H1 (cell line): ENCODE measurements at regions not wholly inside any gene's neighbourhood (a gene's known extent, or its start where the extent isn't known, plus 50 kb on each side); places are given as distances from the start of the nearest gene placed in this dataset.

Source experiments
- CTCF ChIA-PET: fragments of 300-600 bp; sonication (Branson Sonifier 250); formaldehyde crosslinking; loops from one replicate; lab custom pipeline; 2021; ENCODE audit not compliant: partially characterized antibody; lab: Charles Lee
- POLR2A ChIA-PET: fragments of 300-600 bp; sonication (Branson Sonifier 250); formaldehyde crosslinking; loops from one replicate; lab custom pipeline; 2021; ENCODE audit warnings: inconsistent platforms; ENCODE audit not compliant: partially characterized antibody; lab: Charles Lee
- DNase-seq, 2 experiments: peaks; one replicate each; pipeline versions ENCODE4 v3.0.0 to v3.0.0-alpha.2; 2010 to 2022; ENCODE audit warnings: low spot score in 2 of 2, low read depth in 1 of 2, mixed read lengths in 1 of 2
- FAIRE-seq: peaks from 2 replicates; lab custom pipeline; 2011; peaks lifted over from hg19 to GRCh38; lab: Jason Lieb, UNC
- H2AFZ ChIP-seq: 2 replicates; pipeline ENCODE4 v1.8.1; 2012; ENCODE audit warnings: low read length, inconsistent platforms
- H2AK5ac ChIP-seq: 2 replicates; pipeline ENCODE4 v1.6.1; 2013; ENCODE audit warnings: low read depth, low read length
- H2BK120ac ChIP-seq: replicated peaks from 2 replicates; pipeline ENCODE3; 2013; ENCODE audit warnings: low read depth, low read length, inconsistent platforms
- H2BK12ac ChIP-seq: 2 replicates; pipeline ENCODE4 v1.6.1; 2013; ENCODE audit warnings: low read depth, low read length
- H2BK15ac ChIP-seq: 2 replicates; pipeline ENCODE4 v1.6.1; 2013; ENCODE audit warnings: low read length
- H2BK20ac ChIP-seq: 2 replicates; pipeline ENCODE4 v1.6.1; 2013; ENCODE audit warnings: low read length
- H2BK5ac ChIP-seq: 2 replicates; pipeline ENCODE4 v1.6.1; 2013; ENCODE audit warnings: low read depth, low read length
- H3K14ac ChIP-seq: 2 replicates; pipeline ENCODE4 v1.6.1; 2013; ENCODE audit warnings: inconsistent platforms; ENCODE audit not compliant: insufficient read length
- H3K18ac ChIP-seq: 2 replicates; pipeline ENCODE4 v1.6.1; 2013; ENCODE audit warnings: low read length; ENCODE audit errors: extremely low read depth
- H3K23ac ChIP-seq: 2 replicates; pipeline ENCODE4 v1.6.1; 2013; ENCODE audit warnings: inconsistent platforms; ENCODE audit not compliant: insufficient read length
- H3K23me2 ChIP-seq: 2 replicates; pipeline ENCODE4 v1.6.1; 2013; ENCODE audit warnings: low read depth, low read length
- H3K27ac ChIP-seq: 2 replicates; pipeline ENCODE4 v1.6.1; 2011; ENCODE audit warnings: low read depth, low read length, inconsistent platforms
- H3K27me3 ChIP-seq, 4 experiments: replicated peaks in 1 of 4; 1 replicate in 1 of 4; 2 replicates in 3 of 4; pipeline versions ENCODE4 v1.6.1 to v1.8.1; 2011 to 2013; ENCODE audit warnings: low read length in 3 of 4, mild to moderate bottlenecking in 3 of 4, inconsistent platforms in 2 of 4, mixed read lengths in 2 of 4, moderate library complexity in 1 of 4; ENCODE audit not compliant: control insufficient read depth in 3 of 4, insufficient read depth in 3 of 4; ENCODE audit errors: extremely low read depth in 1 of 4
- H3K36me3 ChIP-seq, 4 experiments: 2 replicates each; pipeline versions ENCODE4 v1.6.1 to v1.8.1; 2011 to 2013; ENCODE audit warnings: mild to moderate bottlenecking in 4 of 4, low read length in 3 of 4, moderate library complexity in 2 of 4, control low read depth in 1 of 4, inconsistent platforms in 1 of 4; ENCODE audit not compliant: insufficient read depth in 4 of 4, control insufficient read depth in 2 of 4
- H3K4ac ChIP-seq: replicated peaks from 2 replicates; pipeline ENCODE3; 2013; ENCODE audit warnings: low read length, low read depth, mixed read lengths, inconsistent platforms; ENCODE audit not compliant: insufficient read length
- H3K4me1 ChIP-seq, 4 experiments: replicated peaks in 1 of 4; 1 replicate in 1 of 4; 2 replicates in 3 of 4; pipeline versions ENCODE4 v1.6.1 to v1.8.1; 2011 to 2013; ENCODE audit warnings: low read length in 3 of 4, inconsistent platforms in 2 of 4, mixed read lengths in 1 of 4; ENCODE audit not compliant: insufficient read depth in 4 of 4, control insufficient read depth in 3 of 4
- H3K4me2 ChIP-seq, 2 experiments: 2 replicates each; pipeline versions ENCODE4 v1.6.1 to v1.8.1; 2011 to 2013; ENCODE audit warnings: low read depth in 2 of 2, low read length in 2 of 2, control low read depth in 1 of 2, inconsistent platforms in 1 of 2, mild to moderate bottlenecking in 1 of 2; ENCODE audit not compliant: insufficient read depth in 1 of 2
- H3K4me3 ChIP-seq, 4 experiments: fragments of 200-600, 300-600 bp in 1 of 4; sonication (generic), shearing (Covaris generic), sonication (Bioruptor Twin) in 1 of 4; 2 replicates each; pipeline versions ENCODE4 v1.5.1 to v1.8.1; 2011 to 2016; ENCODE audit warnings: low read length in 4 of 4, low read depth in 3 of 4, control low read depth in 2 of 4, inconsistent platforms in 2 of 4, mild to moderate bottlenecking in 2 of 4, mixed read lengths in 1 of 4, moderate library complexity in 1 of 4; ENCODE audit not compliant: insufficient read depth in 2 of 4; ENCODE audit errors: extremely low read depth in 1 of 4
- H3K56ac ChIP-seq: replicated peaks from 2 replicates; pipeline ENCODE3; 2013; ENCODE audit warnings: low read depth, mild to moderate bottlenecking, mixed read lengths, low read length, inconsistent platforms; ENCODE audit not compliant: insufficient read length
- H3K79me1 ChIP-seq: 2 replicates; pipeline ENCODE4 v1.6.1; 2013; ENCODE audit warnings: low read depth, low read length, control low read depth
- H3K79me2 ChIP-seq, 2 experiments: 2 replicates each; pipeline versions ENCODE4 v1.6.1 to v1.8.1; 2012 to 2013; ENCODE audit warnings: low read length in 2 of 2, mild to moderate bottlenecking in 2 of 2, inconsistent platforms in 1 of 2; ENCODE audit not compliant: insufficient read depth in 2 of 2, control insufficient read depth in 1 of 2
- H3K9ac ChIP-seq, 4 experiments: replicated peaks in 1 of 4; 1 replicate in 1 of 4; 2 replicates in 3 of 4; pipeline versions ENCODE4 v1.6.1 to v1.8.1; 2011 to 2013; ENCODE audit warnings: low read depth in 3 of 4, low read length in 3 of 4, control low read depth in 2 of 4, mild to moderate bottlenecking in 2 of 4, moderate library complexity in 2 of 4, inconsistent platforms in 1 of 4; ENCODE audit errors: extremely low read depth in 1 of 4
- H3K9me3 ChIP-seq, 2 experiments: 2 replicates each; pipeline versions ENCODE4 v1.6.1 to v1.8.1; 2012 to 2013; ENCODE audit warnings: mild to moderate bottlenecking in 2 of 2, moderate library complexity in 2 of 2, control low read depth in 1 of 2, inconsistent platforms in 1 of 2, low read depth in 1 of 2, low read length in 1 of 2, mixed read lengths in 1 of 2; ENCODE audit not compliant: insufficient read depth in 2 of 2
- H4K20me1 ChIP-seq, 2 experiments: replicated peaks in 1 of 2; 2 replicates each; pipeline versions ENCODE3 to v1.8.1; 2011 to 2013; ENCODE audit warnings: inconsistent platforms in 2 of 2, low read length in 2 of 2, mild to moderate bottlenecking in 1 of 2; ENCODE audit not compliant: insufficient read depth in 2 of 2, control insufficient read depth in 1 of 2
- H4K5ac ChIP-seq: 2 replicates; pipeline ENCODE4 v1.6.1; 2013; ENCODE audit warnings: low read length, low read depth, mixed read lengths, inconsistent platforms; ENCODE audit not compliant: insufficient read length
- H4K8ac ChIP-seq: 2 replicates; pipeline ENCODE4 v1.8.0; 2013; ENCODE audit warnings: mild to moderate bottlenecking, moderate library complexity, low read length, inconsistent platforms; ENCODE audit not compliant: insufficient read depth; ENCODE audit errors: extremely low read depth
- H4K91ac ChIP-seq: replicated peaks from 2 replicates; pipeline ENCODE3; 2013; ENCODE audit warnings: low read length, mixed read lengths, inconsistent platforms; ENCODE audit not compliant: insufficient read length
- RNF2 ChIP-seq: fragments of 200-900, 300-1000 bp; sonication (generic); IDR thresholded peaks from 2 replicates; pipeline ENCODE4 v1.7.1; 2016; ENCODE audit warnings: borderline replicate concordance, low read depth, mild to moderate bottlenecking, antibody characterized with exemption, low read length; ENCODE audit not compliant: poor library complexity, severe bottlenecking; ENCODE audit errors: missing control alignments
- SRF ChIP-seq: IDR thresholded peaks from 2 replicates; pipeline ENCODE4 v1.6.1; 2011; ENCODE audit warnings: mild to moderate bottlenecking, low read depth, low read length, moderate library complexity
- WGBS, 2 experiments: shearing (Covaris generic) in 1 of 2; methylation state at CpG; one replicate each; pipeline versions ENCODE4 v1.1.6 to v1.1.7; 2013 to 2015; ENCODE audit warnings: low lambda C conversion rate in 2 of 2, mixed read lengths in 2 of 2, inconsistent platforms in 1 of 2, low coverage in 1 of 2, missing lambda C conversion rate in 1 of 2; ENCODE audit not compliant: insufficient replicate concordance in 2 of 2, insufficient coverage in 1 of 2, insufficient read length in 1 of 2; ENCODE audit errors: extremely low coverage in 1 of 2, missing lambda C conversion rate in 1 of 2; 5-methylcytosine and 5-hydroxymethylcytosine counted together

DNA sequence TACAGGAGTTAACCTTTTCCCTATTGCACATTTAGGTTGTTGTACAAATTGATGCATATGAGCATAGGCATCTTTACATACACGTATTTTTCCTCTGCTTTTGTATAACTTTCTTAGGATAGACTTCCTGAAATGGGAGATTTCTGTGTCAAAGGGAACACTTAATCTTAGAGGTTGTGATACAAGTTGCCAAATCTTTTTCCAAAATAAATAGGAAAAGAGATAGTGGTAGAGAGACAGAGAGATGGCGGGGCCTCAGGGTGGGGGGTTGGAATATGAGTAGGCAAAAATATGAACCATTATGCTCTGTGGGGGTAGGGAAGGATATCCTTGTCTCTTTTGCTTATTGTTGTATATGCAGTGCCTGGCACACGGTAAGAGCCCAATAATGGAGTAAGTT lies 70.7 kb upstream of the UBE2E1 start:
- Histone ChIP-seq H2BK5ac (no peak overlapping the region), H3K4me1 (peaks cover 6 to 9% (median 7%) of the 10 kb centered on the region in 4 experiments; a peak in 5 of 7 replicates), H4K91ac (no peak overlapping the region), H3K36me3 (no peaks in the 10 kb centered on the region), H2BK12ac (no peak overlapping the region), H4K5ac (no peak overlapping the region), H3K56ac (no peak overlapping the region), H2BK120ac (no peak overlapping the region), H3K9ac (no peak overlapping the region), H4K8ac (no peak overlapping the region), H3K4ac (no peak overlapping the region), H3K9me3 (no peaks in the 10 kb centered on the region), H3K79me1 (no peaks in the 10 kb centered on the region), H3K27ac (no peak overlapping the region), H4K20me1 (no peaks in the 10 kb centered on the region), H3K18ac (no peak overlapping the region), H2AK5ac (no peak overlapping the region), H3K14ac (no peak overlapping the region), H3K23ac (no peak overlapping the region), H2BK20ac (no peak overlapping the region), H3K27me3 (no peaks in the 10 kb centered on the region), H3K23me2 (no peaks in the 10 kb centered on the region), H3K4me3 (no peak overlapping the region), H3K79me2 (no peaks in the 10 kb centered on the region), H3K4me2 (no peak overlapping the region), H2BK15ac (no peak overlapping the region), H2AFZ (0 out of 2 replicates have a peak overlapping the region, but pooled peaks have one; percentile 27)
- no peak for FAIRE-seq
- WGBS, 2 experiments: 79% methylated on average over 3 of the region's 3 CpGs; no CpG with 5 or more reads in 1 of the 2 experiments
- ChIA-PET POLR2A (interaction anchor here (0.6 kb wide), 1 partner anchor 17 kb away, joined by 3 read pairs; no protein-coding TSS in a partner anchor), CTCF (interaction anchor here (1.0 to 2.1 kb wide), 4 partner anchors 8 to 53 kb away, joined by 3 to 5 read pairs (median 4); no protein-coding TSS in a partner anchor)
- no peak for TF ChIP-seq RNF2
- no peak for TF ChIP-seq SRF
- no peak for DNase-seq
